ENCODE measurements at regions not wholly inside any gene's neighbourhood (a gene's known extent, or its start where the extent isn't known, plus 50 kb on each side); places are given as distances from the start of the nearest gene placed in this dataset.
"Not testable (repeated sequence)": the region's sequence is repeated elsewhere in the genome, so short reads cannot be mapped to it uniquely, and the experiment has no call there.

DNA sequence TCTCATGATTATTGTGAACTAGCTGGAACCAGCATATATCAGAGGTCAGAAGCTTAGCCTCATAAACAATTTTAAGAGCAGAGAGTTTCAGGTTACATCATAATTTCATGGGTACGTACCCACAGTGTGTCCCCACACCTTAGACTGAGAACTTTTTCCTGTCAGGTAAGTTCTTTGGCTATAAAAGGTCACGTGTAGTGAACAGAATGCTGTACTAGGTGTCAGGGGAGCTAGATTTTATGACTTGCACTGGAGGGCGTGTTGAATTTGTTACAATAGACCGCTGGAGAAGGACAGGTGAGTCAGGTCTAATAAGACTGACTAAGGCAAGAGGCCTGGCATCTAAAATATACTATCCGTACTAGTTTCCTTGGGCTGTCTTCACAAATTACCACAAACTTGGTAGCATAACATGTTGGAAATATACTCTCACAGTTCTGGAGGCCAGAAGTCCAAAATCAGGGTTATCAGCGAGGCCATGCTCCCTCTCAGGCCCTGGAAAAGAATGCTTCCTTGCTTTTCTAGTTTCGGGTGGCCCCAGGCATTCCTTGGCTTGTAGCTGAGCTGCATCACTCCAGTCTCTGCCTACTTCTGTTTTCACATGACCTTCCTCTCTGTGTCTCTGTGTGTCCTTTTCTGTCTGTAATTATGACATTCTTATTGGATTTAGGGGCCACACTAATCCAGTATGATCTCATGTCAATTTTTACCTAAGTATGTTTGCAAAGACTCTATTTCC lies 512.0 kb upstream of the NR3C2 start:
- DNase-seq (ENCODE audit: low spot score), result no peak

DNA sequence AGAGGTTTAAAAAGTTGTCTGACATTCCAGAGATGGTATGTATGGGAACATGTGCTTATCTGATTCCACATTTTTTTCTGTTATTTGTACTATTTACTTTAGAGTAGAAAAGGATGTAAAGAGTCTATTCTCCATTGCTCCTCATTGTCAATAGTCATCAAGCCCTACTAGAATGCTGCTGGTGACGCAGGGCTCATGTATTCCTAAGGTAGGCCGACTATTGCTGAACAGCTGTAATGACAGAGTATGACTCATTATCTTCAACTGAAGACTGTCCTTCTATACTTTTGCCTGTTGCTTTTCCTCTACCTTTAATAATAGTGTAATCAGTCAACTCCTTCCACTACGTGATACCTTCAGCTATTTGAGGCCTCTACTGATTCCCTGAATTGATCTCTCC lies 509.1 kb upstream of the NR3C2 start:
- no peak for DNase-seq (ENCODE audit: low spot score)

DNA sequence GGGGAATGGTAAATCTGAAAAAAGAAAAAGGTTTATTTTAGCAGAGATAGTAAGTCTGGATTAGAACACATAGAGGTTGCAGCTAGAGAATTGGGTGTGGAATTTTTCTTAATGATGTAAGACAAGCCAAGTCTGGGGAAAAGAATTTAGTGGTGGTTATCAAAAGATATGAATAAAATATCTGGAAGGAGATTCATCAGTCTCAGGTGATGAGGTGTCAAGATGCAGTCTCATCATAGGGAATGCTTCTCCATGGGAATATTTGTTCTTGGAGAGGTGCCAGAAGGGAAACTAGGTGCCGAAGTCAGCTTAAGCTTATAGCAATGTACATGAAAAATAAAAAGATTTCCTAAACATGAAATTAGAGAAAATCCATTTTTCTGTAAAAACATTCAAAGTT lies 504.1 kb upstream of the NR3C2 start:
- DNase-seq (ENCODE audit: low spot score), result no peak

DNA sequence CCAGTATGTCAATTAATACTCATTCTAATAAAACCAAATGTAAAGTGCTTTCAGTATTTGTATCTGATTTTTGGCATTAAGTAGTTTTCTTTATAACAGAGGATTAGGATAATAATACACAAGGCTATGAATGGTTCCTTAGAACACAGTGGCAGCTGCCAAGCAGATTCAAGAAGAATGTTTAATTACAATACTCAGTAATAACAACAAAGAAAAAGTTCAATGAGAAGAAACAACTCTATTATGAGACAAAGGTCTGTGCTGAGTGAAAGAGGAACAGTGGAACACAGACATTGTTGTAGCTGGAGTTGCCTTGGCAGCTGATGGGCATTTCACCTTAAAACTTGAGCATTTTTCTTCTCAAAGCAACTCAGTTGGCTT lies 502.6 kb upstream of the NR3C2 start:
- no peak for DNase-seq (ENCODE audit: low spot score)

DNA sequence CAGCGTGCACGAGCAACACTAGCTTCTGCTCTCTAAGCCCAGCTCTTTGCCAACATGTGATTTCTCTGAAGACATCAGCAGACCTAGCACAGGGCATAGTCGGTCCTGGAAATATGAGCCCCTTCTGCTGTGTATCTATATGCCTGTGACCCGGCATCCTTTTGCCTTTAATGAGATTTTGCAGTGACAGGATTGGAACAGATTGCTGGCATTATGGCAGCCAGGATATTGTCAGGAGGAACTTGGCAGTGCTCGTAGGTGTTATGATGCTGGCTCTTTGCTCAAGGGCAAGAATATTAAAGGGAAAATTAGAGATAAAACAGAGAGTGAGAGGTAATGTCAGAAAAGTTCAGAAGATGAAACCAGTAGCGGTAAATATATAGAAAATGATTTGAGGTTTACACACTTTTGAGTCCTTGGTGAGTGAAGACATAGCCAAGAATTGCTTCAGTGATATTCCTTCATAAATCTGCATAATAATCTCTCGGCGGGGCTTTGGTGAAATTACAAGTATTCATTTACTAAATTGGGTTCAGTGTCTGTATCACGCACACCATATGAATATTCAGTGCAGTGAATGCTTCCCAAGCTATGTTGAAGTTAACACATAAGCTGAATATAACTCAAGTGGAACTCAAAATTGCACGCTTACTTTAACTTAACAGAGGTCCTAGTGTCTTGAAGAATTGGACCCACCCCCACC lies 502.1 kb upstream of the NR3C2 start:
- DNase-seq (ENCODE audit: low spot score), result no peak

DNA sequence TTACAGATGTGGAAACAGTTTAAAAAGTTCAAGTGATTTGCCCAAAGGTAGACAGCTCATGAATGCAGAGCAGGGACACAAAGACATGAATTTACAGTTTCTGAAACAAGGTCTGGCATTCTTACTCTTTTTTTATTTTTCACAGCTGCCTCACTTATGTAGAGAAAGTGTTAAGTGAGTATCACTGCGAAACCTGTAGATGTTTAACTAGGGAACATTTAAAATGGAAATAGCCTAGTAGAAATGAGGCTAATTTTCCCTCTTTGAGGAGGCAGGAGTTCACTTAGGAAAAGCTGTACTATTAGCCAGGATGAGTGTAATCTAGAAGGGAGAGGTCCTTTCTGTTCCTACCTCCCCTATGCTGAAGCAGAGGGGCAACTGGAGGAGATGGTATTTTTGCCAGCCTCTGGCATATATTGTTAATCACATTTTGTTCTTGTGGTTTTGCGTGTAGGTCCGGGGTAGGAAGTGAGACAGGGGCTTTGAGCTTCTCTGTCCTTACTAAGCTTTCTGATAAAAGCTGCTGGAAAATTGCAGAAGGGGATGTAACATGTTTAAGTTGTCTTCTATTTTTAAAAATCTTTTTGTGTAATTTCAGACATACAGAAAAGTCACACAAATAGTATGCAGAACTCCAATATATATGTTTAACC lies 492.8 kb upstream of the NR3C2 start:
- no peak for DNase-seq (ENCODE audit: low spot score)

DNA sequence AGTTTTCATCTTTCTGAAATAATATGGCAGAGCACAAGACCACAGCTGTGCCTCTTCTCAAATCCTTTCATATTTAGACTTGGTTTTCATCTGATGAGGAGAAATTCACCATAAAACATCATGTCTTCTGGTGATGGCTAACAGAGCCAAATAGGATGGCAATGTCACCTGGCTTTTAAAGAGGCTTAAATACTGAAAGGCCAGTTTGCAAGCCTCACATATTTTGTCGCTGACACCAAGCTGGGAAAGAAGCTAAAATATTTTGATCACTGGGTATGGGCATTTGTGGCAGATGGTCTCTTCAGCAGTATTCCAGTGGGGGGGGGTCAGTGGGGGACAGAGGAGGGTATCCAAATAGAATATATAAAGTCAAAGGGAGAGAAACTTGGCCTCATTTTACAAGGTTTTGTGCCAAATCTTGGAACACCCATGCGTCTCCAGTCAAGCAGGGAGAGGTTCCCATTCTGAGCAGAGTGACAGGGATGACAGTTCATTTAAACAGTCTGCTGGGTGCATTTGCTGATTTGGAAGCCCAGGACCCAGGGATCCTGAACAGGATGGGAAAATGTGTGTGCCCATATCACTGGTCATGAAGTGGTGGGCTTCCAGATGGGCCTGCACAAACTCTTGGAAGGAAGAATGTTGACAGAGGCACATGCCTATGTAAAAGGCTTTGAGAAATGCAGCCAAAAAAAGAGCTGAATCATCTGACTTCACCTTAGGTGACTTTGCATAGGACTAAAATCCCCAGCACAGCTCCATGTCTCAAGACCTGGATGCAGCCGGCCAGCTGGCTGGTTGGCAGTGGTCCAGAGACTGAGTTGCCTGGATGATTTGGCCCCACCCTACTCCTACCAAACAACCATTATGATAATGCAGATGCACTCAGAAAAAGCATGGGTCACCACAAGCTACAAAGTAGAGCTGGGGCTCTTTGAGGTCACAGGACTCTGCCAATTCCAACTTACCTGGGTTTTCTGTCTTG lies 484.4 kb upstream of the NR3C2 start:
- no peak for DNase-seq (ENCODE audit: low spot score)

DNA sequence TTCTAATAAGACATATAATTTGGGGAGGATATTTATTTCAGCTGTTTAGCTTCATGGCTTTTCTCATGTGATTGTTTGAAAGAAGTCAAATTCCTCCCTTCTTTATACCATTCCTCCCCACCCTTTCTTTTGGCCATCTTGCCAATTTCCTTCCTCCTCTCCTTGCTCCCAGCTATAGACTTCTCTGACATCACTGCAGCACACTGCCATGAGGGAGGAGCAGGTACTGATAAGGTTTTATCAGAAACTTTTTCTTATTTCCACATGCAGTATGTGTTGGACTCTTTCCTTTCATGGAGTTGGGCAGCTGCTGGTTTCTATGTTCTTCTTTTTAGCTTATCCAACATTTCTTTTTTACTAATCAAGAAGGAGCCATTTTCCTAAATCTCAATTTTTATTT lies 481.7 kb upstream of the NR3C2 start:
- no peak for DNase-seq (ENCODE audit: low spot score)

DNA sequence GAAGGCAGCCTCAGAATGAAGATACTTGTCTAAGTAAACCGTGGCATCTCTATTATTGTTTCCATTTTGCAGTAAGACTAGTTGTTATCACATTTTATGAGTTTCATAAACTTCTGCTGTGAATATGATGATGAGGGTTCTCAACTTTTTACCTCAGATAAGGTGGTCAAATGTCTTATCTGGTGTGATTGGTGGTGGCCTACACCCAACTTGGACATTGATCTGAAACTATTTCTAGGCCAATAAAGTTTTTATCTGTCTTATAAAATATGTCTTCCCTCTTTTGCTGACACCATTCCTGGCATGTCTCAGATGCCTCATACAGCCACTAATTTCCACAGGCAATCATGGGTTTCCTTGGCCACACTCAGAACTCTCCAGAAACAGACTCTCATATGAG lies 480.3 kb upstream of the NR3C2 start:
- no peak for DNase-seq (ENCODE audit: low spot score)

DNA sequence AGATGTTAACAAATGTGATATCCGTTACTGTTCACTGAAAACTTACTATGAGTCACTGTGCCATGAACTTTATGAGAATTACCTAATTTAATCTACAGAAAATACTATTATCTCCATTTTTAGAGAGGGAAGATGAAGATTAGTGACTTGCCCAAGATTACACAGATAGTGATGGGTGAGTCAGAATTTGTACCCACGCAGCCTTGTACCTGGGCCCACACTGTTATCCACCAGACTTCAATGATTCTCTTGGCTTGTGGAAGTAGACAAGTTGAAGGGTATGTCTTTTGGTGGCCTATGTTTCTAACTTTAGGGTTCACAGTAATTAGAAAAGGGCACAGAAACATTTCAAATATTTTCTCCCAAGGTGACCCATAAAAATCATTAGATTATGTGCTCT lies 472.5 kb upstream of the NR3C2 start:
- no peak for DNase-seq (ENCODE audit: low spot score)

DNA sequence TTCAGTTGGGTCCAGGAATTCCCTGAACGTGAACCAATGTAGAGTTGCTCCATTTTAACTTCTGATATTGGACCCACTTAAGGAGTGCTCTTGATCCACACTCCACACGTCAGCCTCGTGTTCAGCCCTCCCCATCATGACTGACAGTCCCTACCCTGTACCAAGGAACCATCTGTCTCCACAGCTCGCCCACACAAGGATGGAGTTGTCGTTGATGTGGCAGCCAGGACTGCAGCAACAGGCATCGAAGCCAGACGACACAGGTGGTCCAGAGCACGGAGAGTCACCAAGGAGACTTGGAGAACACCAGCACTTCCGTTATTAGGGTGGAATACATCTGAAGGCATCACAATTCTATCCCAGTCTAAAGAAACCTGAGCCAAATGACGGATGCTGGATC lies 472.1 kb upstream of the NR3C2 start:
- no peak for DNase-seq (ENCODE audit: low spot score)

DNA sequence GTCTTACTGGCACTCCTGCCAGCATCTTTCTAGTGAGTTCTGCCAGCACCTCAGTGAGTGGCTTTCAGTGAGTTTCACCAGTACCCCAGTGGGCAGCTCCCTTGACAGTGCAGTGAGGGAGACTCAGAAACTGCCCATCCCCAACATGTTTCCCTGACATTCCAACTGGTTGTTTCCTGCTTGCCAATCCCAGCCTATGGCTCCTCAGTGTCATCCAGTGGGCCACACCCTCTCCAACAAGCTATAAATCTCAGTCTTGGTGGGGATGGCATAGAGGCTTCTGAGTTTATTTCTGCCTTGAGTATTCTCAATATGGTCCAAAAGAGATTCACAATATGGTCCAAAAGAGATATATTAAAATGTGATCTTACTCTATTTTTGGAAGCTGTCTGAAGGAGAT lies 461.2 kb upstream of the NR3C2 start:
- no peak for DNase-seq (ENCODE audit: low spot score)

DNA sequence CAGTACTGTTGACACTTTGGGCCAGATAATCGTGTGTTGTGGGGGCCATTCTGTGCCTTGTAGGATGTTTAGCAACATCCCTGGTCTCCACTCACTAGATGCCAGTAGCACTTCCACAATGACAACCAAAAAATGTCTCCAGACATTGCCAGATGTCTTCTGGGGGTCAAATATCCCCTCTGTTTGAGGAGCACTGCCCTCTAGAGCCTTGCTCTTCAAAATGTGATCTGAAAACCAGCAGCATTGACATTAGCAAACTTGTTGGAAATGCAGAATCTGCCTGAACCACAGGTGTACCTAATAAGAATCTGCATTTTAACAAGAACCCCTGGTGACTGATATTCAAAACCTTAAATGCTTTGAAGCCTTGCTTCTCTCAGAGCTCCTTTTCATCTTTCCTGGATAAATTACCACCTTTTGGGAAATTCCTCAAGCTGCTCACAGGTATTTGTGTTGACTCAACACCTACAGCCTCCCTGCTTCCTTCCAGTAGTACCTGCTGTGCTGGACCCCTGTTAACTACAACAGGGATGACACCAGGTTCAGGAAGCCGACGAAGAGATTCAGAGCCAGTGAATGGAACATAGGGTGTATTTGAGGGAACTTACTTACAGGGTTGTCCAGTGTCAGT lies 459.0 kb upstream of the NR3C2 start:
- DNase-seq (ENCODE audit: low spot score), result no peak

DNA sequence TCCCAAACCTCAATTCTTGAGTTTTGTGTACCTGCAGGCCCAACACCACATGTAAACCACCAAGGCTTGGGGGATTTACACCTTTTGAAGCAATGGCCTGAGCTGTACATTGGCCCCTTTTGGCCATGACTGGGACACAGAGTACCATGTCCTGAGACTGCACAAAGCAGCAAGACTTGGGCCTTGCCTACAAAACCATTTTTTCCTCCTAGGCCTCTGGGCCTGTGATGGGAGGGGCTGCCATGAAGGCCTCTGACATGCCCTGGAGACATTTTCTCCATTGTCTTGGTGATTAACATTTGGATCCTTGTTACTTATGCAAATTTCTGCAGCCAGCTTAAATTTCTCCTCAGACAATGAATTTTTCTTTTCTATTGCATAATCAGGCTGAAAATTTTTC lies 455.9 kb upstream of the NR3C2 start:
- DNase-seq (ENCODE audit: low spot score), result not testable (repeated sequence)

DNA sequence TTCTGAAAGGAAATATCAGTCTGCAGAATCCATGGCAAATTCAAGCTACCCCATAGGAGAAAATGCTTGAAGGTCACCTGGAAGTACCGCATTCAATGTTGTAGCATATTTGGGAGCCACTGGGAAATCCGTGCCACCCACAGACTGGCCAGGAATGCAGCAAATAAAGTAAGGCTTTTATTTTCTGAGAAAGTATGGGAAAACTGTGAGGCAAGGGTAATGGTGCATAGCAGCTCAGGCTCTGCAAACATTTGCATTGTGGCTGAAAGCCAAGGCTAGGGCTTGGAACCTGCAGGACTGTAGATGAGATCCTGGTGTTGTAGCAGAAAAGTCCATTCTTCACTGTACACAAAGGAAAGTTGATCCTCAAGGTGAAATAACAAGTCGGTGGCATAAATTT lies 450.9 kb upstream of the NR3C2 start:
- no peak for DNase-seq (ENCODE audit: low spot score)

DNA sequence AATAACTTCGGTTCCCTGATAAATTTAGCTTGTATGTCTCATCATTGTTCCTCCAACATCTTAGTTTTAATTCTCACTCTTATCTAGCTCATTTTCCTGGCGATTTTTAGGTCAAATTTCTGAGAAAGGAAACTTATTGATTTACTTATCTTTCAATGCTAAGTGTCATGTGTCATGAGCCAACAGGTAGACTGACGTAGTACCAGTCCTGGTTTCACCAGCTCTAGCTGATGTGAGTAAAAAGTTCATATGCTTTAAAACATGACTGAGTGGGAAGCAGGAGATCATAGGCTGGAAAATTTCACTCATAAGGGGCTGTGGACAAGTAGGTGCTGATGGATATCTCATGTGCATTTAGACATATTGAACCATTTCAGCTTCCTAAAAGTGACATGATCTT lies 441.7 kb upstream of the NR3C2 start:
- no peak for DNase-seq (ENCODE audit: low spot score)

DNA sequence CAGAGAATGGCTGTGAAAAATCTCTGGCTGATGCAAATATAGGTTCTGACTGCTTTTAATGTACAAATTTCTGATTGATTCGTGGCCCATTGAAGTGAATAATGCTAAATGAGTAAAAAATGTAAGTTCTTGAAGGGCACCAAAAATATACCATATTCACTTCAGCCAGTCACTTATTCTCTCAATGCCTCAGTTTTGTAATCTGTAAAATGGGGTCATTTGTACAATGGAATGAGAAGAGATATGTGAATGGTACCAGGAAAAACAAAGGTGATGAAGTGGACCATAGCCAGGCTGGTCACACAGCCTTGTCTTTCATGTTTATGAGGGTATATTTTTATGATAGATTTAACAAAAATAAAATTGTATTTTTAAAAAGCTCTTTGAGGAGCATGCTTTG lies 441.2 kb upstream of the NR3C2 start:
- DNase-seq (ENCODE audit: low spot score), result no peak

DNA sequence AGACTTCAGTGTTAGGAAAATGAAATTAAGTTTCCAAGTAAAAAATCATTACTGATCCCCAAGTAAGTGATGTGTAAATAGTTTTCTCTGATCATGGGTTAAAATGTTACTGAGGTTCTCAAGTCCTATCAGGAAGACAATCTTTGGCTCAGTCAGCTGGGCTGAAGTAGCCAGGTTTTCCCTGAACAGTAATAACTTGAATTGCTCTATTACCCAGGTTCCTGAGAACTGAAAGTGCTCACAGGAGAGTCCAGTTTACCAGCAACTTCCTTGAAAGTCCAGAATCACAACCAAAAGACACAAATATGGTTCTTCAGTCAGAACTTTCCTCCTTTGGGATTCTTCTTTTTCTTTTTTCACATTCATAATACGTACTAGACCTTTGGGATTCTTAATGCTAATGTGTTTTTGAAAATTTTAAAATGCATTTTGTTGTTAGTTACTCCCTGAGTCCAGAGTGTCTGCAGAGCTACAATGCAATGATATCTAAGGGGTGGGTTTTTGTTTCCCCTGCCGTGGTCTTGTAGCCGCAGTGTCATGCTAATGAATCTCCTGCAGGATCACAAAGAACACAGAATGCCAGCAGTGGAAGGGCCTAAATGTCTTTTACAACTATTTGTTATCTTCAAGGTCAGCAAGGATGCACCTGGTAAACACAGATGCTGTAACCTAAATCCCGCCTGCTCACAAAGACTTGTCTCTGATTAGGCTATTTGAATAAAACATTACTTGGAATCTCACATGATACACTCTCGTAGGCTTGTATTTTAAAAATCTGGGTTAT lies 439.8 kb upstream of the NR3C2 start:
- DNase-seq (ENCODE audit: low spot score), result no peak

DNA sequence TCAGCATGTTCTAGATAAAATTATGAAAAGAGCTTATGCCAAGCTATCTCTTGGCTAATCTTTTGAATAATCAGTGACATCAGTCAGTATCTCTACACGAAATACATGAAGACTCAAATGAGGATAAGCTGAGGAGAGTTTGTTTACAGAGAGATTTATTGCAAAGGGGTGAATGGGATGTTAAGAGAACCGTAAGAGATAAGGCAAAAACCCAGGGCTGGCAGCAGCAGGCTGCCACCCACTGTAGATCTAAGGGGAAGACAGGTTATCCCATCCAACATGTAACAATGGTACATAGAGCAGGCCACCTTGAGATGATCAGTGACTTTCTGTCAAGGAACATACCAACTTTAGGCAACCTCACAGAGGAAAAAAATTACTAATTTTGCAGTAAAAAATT lies 432.1 kb upstream of the NR3C2 start:
- DNase-seq (ENCODE audit: low spot score), result no peak

DNA sequence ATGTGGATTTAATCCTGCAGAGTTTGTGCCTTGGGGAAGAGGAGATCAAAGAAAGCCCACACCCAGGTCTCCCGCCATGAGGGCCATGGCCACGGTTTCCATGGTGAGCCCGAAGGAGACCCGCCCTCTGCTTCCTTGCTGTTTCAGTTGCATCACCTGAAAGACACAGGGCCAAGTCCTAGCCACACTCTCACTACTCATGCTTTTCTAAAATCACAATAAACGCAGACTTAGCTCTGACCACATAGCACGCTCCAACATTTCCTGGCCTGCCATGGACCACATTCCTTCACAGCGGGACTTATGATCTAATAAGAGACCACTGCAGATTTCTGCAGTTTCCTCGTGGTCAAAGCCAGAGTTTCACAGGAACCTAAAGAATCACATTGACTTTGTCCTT lies 426.0 kb upstream of the NR3C2 start:
- DNase-seq (ENCODE audit: low spot score), result no peak

DNA sequence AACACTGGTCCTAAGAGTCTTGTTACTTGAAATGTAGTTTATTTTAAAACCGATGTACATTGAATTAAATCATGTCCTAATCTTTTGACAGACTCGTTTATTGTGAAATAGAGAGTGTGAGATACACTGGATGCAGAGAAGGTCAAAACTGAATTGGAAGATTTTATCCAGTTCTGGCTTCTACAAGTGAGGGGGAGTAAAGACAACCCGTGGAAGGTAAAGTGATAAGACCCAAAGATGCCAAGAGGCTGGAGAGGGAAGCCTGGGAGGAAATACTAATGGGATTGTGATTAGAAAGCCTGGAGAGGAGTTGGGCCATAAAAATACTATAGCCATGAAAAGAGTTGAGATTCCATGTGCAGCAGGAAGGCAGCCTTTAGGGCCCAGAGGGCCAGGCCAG lies 424.5 kb upstream of the NR3C2 start:
- DNase-seq (ENCODE audit: low spot score), result no peak
